ENCODE measurements at regions not wholly inside any gene's neighbourhood (a gene's known extent, or its start where the extent isn't known, plus 50 kb on each side); places are given as distances from the start of the nearest gene placed in this dataset.

GRCh38 chr5:93302711-93303110 is 278.3 kb downstream of the NR2F1-AS1 start:
- no peak for DNase-seq (ENCODE audit: low read depth)
- no peak for TF ChIP-seq CTCF (IDR thresholded peaks at IDR 0.05; ENCODE audit: low read length, missing control alignments)
- H3K4me3 ChIP-seq (replicated peaks; ENCODE audit: low read depth, low read length), result no peak overlapping the region

GRCh38 chr5:93300945-93301344 is 280.1 kb downstream of the NR2F1-AS1 start:
- TF ChIP-seq CTCF (IDR thresholded peaks at IDR 0.05; ENCODE audit: low read length, missing control alignments), result no peak
- H3K4me3 ChIP-seq (replicated peaks; ENCODE audit: low read depth, low read length), result no peak overlapping the region
- DNase-seq (ENCODE audit: low read depth), result no peak

- no peak for DNase-seq (ENCODE audit: low read depth)
- TF ChIP-seq CTCF (IDR thresholded peaks at IDR 0.05; ENCODE audit: low read length, missing control alignments), result no peak
- H3K4me3 ChIP-seq (replicated peaks; ENCODE audit: low read depth, low read length), result no peak overlapping the region
Observed at GRCh38 chr5:93300309-93300923, 280.6 kb downstream of the NR2F1-AS1 start.

DNA sequence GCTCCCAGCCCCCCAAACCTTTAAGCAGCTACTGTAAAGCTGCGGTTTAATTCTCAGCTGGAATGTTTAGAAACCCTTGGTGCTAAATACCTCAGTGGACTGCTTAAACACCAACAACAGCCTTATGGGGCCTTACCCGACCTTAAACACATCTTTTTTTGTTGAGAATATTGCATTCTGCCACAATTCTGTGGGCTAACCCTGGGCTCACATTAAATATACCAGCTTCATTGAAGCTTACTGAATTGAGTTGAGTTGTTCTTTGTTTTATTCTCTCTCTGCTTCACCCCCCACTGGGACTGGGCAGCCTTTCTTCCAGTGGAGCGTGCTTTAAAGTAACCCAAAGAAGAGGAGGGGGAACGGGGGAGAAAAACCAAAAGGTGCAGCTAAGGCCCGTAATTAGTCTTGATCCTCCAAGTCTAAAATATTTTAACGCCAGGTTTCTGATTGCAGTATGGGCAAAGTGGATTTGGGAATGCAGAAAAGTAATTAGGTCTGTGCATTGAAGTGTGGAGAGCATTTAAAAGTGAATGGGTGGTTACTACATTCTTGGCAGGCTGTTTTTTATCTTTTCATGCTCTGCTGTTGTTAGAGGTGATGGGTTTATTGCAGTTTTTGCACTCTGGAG is 281.2 kb downstream of the NR2F1-AS1 start:
- no peak overlapping the region for H3K4me3 ChIP-seq (replicated peaks; ENCODE audit: low read depth, low read length)
- TF ChIP-seq CTCF (IDR thresholded peaks at IDR 0.05; ENCODE audit: low read length, missing control alignments), result no peak
- DNase-seq (ENCODE audit: low read depth), result no peak

DNA sequence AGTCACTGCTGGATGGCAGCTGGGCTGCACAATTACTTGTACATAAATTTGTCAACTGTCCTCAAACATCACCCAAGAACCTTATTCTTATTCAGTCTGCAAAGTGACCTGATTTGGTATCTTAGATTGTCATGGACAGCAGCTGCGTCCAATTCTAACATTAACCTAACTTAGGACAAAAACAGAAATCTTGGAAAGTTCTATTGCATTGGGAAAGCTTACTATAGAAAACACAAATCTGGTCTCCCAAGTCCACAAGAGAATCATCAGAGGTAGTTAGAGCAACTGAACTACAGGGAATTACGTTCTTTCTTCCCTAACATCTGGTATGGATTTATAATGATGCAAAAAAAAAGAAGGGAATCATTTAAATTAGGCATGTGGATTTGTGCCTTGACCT is 283.9 kb downstream of the NR2F1-AS1 start:
- no peak overlapping the region for H3K4me3 ChIP-seq (replicated peaks; ENCODE audit: low read depth, low read length)
- no peak for TF ChIP-seq CTCF (IDR thresholded peaks at IDR 0.05; ENCODE audit: low read length, missing control alignments)
- no peak for DNase-seq (ENCODE audit: low read depth)

GRCh38 chr5:93296338-93296737 is 284.7 kb downstream of the NR2F1-AS1 start:
- no peak overlapping the region for H3K4me3 ChIP-seq (replicated peaks; ENCODE audit: low read depth, low read length)
- no peak for TF ChIP-seq CTCF (IDR thresholded peaks at IDR 0.05; ENCODE audit: low read length, missing control alignments)
- no peak for DNase-seq (ENCODE audit: low read depth)

- no peak for TF ChIP-seq CTCF (IDR thresholded peaks at IDR 0.05; ENCODE audit: low read length, missing control alignments)
- no peak overlapping the region for H3K4me3 ChIP-seq (replicated peaks; ENCODE audit: low read depth, low read length)
- DNase-seq (ENCODE audit: low read depth), result no peak
Observed at GRCh38 chr5:93294996-93295395, 286.0 kb downstream of the NR2F1-AS1 start.
